Activated CD8-positive, alpha-beta T cell treated with anti-CD3 and anti-CD28 coated beads for 36 hours (primary cell): ENCODE measurements at regions not wholly inside any gene's neighbourhood (a gene's known extent, or its start where the extent isn't known, plus 50 kb on each side); places are given as distances from the start of the nearest gene placed in this dataset.

Experiments used
- ATAC-seq: fragments of 200-7000 bp; cut with Tn5 transposase; one replicate; pipeline ENCODE4 v1.10.0; 2021; ENCODE audit warnings: mild to moderate bottlenecking, moderate library complexity
- CTCF ChIA-PET: fragments of 350-600 bp; sonication (Branson Sonifier 250); formaldehyde crosslinking; loops from one replicate; lab custom pipeline; 2021; ENCODE audit warnings: antibody characterized with exemption; lab: Charles Lee
- POLR2A ChIA-PET: fragments of 350-600 bp; sonication (Branson Sonifier 250); formaldehyde crosslinking; loops from one replicate; lab custom pipeline; 2021; ENCODE audit warnings: antibody characterized with exemption; lab: Charles Lee
- DNase-seq: peaks from one replicate; pipeline ENCODE4 v3.0.0-alpha.2; 2020
- H3K27ac Mint-ChIP-seq: one replicate; pipeline ENCODE4 v1.8.0; 2021; ENCODE audit warnings: mild to moderate bottlenecking, mixed read lengths
- H3K27me3 Mint-ChIP-seq: one replicate; pipeline ENCODE4 v1.8.0; 2021; ENCODE audit warnings: mixed read lengths
- H3K36me3 Mint-ChIP-seq: one replicate; pipeline ENCODE4 v1.8.0; 2021; ENCODE audit warnings: low read depth, mixed read lengths
- H3K4me1 Mint-ChIP-seq: one replicate; pipeline ENCODE4 v1.8.0; 2021; ENCODE audit warnings: low read depth, mixed read lengths
- H3K4me3 Mint-ChIP-seq: one replicate; pipeline ENCODE4 v1.8.0; 2021; ENCODE audit warnings: mild to moderate bottlenecking, moderate library complexity, mixed read lengths
- H3K9me3 Mint-ChIP-seq: one replicate; pipeline ENCODE4 v1.8.0; 2021; ENCODE audit warnings: mixed read lengths
- CTCF ChIP-seq: fragments of 200-600 bp; IDR thresholded peaks from one replicate; pipeline ENCODE4 v1.8.0; 2022; ENCODE audit warnings: antibody characterized with exemption, mild to moderate bottlenecking
- intact Hi-C: fragments of 100-400 bp; cut with micrococcal nuclease; formaldehyde crosslinking; loops from one replicate; pipeline ENCODE4 v1.10.0; 2022

DNA sequence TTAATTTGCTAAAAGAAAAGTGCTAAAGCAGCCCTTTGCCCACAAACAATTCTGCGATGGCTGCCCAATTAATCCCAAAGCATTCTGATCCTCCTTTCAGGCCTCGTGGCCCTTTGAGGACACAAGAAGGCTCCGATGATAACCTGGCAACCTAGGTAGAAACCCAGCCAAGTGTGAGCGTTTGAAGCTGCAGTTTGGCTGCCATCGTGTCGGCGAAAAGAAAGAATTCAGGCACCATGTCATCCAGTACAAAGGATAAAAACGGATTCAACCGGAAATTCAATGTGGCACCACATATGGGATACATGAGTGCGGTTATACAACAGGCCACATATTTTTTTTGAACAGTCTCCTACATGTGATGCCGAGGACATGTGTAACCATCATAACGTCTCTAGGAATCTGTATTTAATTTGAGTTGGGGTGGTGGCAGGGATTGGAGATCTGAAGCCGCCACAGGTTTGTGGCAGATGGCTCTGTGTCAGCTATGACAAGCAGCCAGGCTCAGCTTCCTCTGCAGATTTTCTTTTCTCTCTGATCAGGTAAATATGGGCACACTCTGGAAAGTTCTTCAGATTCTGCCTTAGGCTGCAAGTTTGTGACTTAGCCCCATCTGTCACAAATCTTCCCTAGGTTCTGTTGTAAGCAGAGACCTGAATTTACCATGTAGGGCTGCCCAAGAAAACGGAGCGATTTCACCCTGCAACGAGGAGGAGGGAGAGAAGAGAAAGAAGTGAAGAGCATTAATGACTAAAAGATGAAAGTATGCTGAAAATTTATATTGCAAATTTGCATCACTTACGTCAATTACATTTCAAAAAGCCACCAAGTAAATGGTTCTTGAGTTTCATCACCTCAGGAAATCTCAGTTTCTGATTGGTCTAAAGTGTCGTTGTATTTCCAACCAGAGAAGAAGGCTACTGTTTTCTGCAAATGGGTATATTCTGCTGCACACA lies 573.2 kb downstream of the ZEB2 start:
- no peak overlapping the region for H3K4me3 Mint-ChIP-seq

DNA sequence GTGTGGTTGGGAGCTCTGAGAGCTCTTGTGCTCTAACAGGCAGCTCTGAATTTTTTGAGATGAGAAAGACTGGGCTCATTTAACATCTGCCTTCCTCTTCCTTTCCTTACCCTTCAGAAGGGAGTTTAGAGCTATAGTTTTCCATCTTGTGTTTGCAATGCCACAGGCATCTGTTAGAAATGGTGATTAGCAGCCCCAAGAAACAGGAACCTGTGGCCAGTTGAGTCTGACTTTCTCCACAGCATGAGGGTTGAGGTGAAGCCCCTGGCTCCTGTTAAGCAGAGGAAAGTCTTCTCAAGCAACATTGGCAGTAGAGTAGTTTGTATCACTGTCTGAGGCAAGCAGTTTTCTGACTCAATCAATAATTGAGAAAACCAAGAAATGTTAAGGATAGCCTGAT lies 577.4 kb downstream of the ZEB2 start:
- ATAC-seq (no peak), DNase-seq (no peak)
- Mint-ChIP-seq H3K36me3 (peaks cover 22% of the 10 kb centered on the region), H3K9me3 (no peaks in the 10 kb centered on the region), H3K27ac (no peak overlapping the region), H3K4me1 (peaks cover 14% of the 10 kb centered on the region), H3K4me3 (no peak overlapping the region), H3K27me3 (peaks cover 18% of the 10 kb centered on the region)
- POLR2A ChIA-PET = no interaction called here
- CTCF ChIA-PET = no interaction called here
- intact Hi-C loops = no loop called here
- no peak for TF ChIP-seq CTCF

More for the DNA sequence above, 573.2 kb downstream of the ZEB2 start:
- ChIA-PET POLR2A (no interaction called here), CTCF (no interaction called here)
- no peak for DNase-seq
- Mint-ChIP-seq H3K9me3 (no peaks in the 10 kb centered on the region), H3K4me1 (peaks cover 5% of the 10 kb centered on the region), H3K27ac (no peak overlapping the region), H3K27me3 (no peaks in the 10 kb centered on the region), H3K36me3 (peaks cover 24% of the 10 kb centered on the region)
- TF ChIP-seq CTCF = no peak
- intact Hi-C loops = no loop called here
- ATAC-seq = no peak

GRCh38 chr2:143940720-143941119 lies 579.2 kb downstream of the ZEB2 start:
- peaks cover 16% of the 10 kb centered on the region for H3K4me1 Mint-ChIP-seq
- H3K9me3 Mint-ChIP-seq = no peaks in the 10 kb centered on the region
- intact Hi-C loops = no loop called here
- POLR2A ChIA-PET = no interaction called here
- H3K36me3 Mint-ChIP-seq = peaks cover 7% of the 10 kb centered on the region
- peaks cover 26% of the 10 kb centered on the region for H3K27me3 Mint-ChIP-seq
- ATAC-seq = no peak
- no peak for TF ChIP-seq CTCF
- no peak for DNase-seq
- CTCF ChIA-PET = interaction anchor here (1.2 kb wide), 1 partner anchor 17 kb away, joined by 3 read pairs; no protein-coding TSS in a partner anchor
- H3K27ac Mint-ChIP-seq = no peak overlapping the region
- no peak overlapping the region for H3K4me3 Mint-ChIP-seq

DNA sequence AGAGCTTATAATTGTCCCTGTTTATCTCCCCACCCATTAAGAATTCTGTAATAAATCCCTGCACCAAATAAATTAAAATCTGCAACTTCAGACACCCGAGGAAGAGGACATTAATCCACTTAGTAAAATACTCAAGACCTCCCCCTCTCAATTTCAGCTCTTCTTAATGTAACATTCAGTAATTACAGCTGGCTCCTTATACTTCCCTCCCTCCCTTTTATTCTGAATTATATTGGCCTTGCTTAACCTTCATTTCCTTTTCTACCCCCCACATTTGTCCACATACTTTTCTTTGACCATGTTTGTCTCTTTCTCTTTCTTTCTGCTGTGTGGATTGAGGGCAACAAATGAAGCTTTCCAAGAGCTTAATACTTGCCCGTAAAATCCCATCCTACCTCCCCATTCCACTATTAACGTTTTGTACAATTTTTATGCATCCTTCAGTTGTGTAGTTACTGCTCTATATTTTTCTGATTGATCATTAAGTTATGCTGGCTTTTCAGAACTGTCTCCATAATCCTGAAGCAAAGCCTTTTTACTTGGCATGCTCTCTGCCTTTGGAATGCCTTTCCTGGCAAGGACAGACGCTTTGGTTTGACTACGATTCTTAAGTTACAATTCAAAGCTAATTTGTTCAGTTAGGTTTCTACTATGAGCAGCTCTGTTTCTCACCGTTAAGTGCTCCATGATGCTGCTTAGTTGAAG lies 580.1 kb downstream of the ZEB2 start:
- H3K4me1 Mint-ChIP-seq = peaks cover 16% of the 10 kb centered on the region
- CTCF ChIA-PET = interaction anchor here (0.9 to 1.2 kb wide), 2 partner anchors 17 kb away, joined by 3 to 4 read pairs; no protein-coding TSS in a partner anchor
- peaks cover 28% of the 10 kb centered on the region for H3K27me3 Mint-ChIP-seq

More for the DNA sequence above, 580.1 kb downstream of the ZEB2 start:
- ATAC-seq = no peak
- POLR2A ChIA-PET = no interaction called here
- Mint-ChIP-seq H3K36me3 (peaks cover under 1% of the 10 kb centered on the region), H3K9me3 (no peaks in the 10 kb centered on the region), H3K27ac (no peak overlapping the region), H3K4me3 (no peak overlapping the region)
- intact Hi-C loops = no loop called here
- no peak for DNase-seq
- TF ChIP-seq CTCF = no peak
